Pancreas (tissue), 10 donors: ENCODE measurements at regions not wholly inside any gene's neighbourhood (a gene's known extent, or its start where the extent isn't known, plus 50 kb on each side); places are given as distances from the start of the nearest gene placed in this dataset.

ENCODE experiments used
- ATAC-seq, 4 donors: fragments of 200-7000 bp; cut with Tn5 transposase; one replicate each; pipeline versions ENCODE4 v1.8.0 to v1.9.1; 2020; ENCODE audit warnings: mild to moderate bottlenecking in 4 of 4, moderate library complexity in 4 of 4
- DNase-seq, 6 donors: peaks; one replicate each; pipeline ENCODE4 v3.0.0-alpha.2; 2020
- FAIRE-seq: peaks from 2 replicates; lab custom pipeline; 2012; peaks lifted over from hg19 to GRCh38; lab: Jason Lieb, UNC
- H3K27ac ChIP-seq, 4 donors: fragments of 200-600 bp; sonication (generic); 1 replicate in 3 of 4; 2 replicates in 1 of 4; pipeline versions ENCODE4 v1.5.0 to v1.8.0; 2020
- H3K27me3 ChIP-seq, 4 donors: fragments of 200-600 bp; one replicate each; pipeline ENCODE4 v1.8.0; 2021
- H3K36me3 ChIP-seq, 3 donors: fragments of 200-600 bp; sonication (generic) in 1 of 3; one replicate each; pipeline versions ENCODE4 v1.5.0 to v1.8.0; 2020 to 2021
- H3K4me1 ChIP-seq, 3 donors: fragments of 200-600 bp; one replicate each; pipeline ENCODE4 v1.8.0; 2021
- H3K4me3 ChIP-seq, 4 donors: fragments of 200-600 bp; sonication (generic) in 2 of 4; one replicate each; pipeline versions ENCODE4 v1.5.0 to v1.8.0; 2020 to 2021
- H3K9me3 ChIP-seq, 4 donors: fragments of 200-600 bp; one replicate each; pipeline ENCODE4 v1.8.0; 2021
- WGBS, 2 donors: extraction: QIAGEN DNeasy Blood & Tissue Kit; methylation state at CpG; one replicate each; pipeline ENCODE4 v1.1.7; 2013; 5-methylcytosine and 5-hydroxymethylcytosine counted together
- intact Hi-C, 3 donors: fragments of 100-400 bp; cut with DNase I; formaldehyde crosslinking; loops; one replicate each; pipeline versions ENCODE4 v1.11.1 to v1.14.2; 2022
- TF ChIP-seq, protein P1 (sequence below), 4 donors: fragments of 200-600 bp; sonication (generic) in 3 of 4; IDR thresholded peaks; one replicate each; pipeline versions ENCODE4 v1.5.0 to v1.8.0; 2021; ENCODE audit warnings: antibody characterized with exemption in 4 of 4
- donor health status: healthy with polysubstance abuse.
- donor health status: DM: no; HTN: no; CAD: no; lungs with moderate emphysema.
- donor health status: DM: no; HTN: no; CAD: no.
- donor health status: control.
- donor health status: control.
- donor health status: Bipolar disorder and iron deficiency.
- donor health status: DM: yes; HTN: yes; CAD: no.
- donor health status: DM: no; HTN: no; CAD: no.
- donor health status: DM: no; HTN: no; CAD: no.
- donor health status: DM: yes; HTN: yes; CAD: no.

GRCh38 chr1:233443040-233443760, 115.7 kb downstream of the MAP3K21 start:
- WGBS, 2 donors, result 49 to 50% methylated on average over 2 of the region's 2 CpGs
- FAIRE-seq (no peak), ATAC-seq (peak in 2 of 4 donors; percentile 8 to 56)

DNA sequence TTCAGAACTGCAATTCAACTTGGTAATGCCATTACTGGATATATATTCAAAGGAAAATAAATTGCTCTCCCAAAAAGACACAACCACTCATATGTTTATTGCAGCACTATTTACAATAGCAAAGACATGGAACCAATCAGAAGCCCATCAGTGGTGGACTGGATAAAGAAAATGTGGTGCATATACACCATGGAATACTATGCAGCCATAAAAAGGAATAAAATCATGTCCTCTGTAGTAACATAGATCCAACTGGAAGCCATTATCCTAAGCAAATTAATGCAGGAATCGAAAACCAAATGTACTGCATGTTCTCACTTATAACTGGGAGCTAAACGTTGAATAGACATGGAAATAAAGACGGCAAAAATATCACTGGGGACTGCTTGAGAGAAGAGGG, 117.0 kb downstream of the MAP3K21 start:
- DNase-seq (no peak), FAIRE-seq (no peak), ATAC-seq (no peak)
- 76 to 79% methylated on average over 3 of the region's 3 CpGs for WGBS, 2 donors
- H3K27ac ChIP-seq, result no peak overlapping the region
- no peaks in the 10 kb centered on the region for H3K9me3 ChIP-seq
- intact Hi-C loops, result loop anchor here in 2 of 3 donors (5.0 to 10.0 kb wide), 2 partner anchors 348 to 350 kb away; no protein-coding TSS in a partner anchor
- H3K27me3 ChIP-seq, result peaks cover 0 to 3% (median 0%) of the 10 kb centered on the region in 4 donors
- no peaks in the 10 kb centered on the region for H3K36me3 ChIP-seq
- no peak overlapping the region for H3K4me3 ChIP-seq
- H3K4me1 ChIP-seq, result no peaks in the 10 kb centered on the region
- TF ChIP-seq, protein P1, sequence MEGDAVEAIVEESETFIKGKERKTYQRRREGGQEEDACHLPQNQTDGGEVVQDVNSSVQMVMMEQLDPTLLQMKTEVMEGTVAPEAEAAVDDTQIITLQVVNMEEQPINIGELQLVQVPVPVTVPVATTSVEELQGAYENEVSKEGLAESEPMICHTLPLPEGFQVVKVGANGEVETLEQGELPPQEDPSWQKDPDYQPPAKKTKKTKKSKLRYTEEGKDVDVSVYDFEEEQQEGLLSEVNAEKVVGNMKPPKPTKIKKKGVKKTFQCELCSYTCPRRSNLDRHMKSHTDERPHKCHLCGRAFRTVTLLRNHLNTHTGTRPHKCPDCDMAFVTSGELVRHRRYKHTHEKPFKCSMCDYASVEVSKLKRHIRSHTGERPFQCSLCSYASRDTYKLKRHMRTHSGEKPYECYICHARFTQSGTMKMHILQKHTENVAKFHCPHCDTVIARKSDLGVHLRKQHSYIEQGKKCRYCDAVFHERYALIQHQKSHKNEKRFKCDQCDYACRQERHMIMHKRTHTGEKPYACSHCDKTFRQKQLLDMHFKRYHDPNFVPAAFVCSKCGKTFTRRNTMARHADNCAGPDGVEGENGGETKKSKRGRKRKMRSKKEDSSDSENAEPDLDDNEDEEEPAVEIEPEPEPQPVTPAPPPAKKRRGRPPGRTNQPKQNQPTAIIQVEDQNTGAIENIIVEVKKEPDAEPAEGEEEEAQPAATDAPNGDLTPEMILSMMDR (IDR thresholded peaks at IDR 0.05), result no peak

More at GRCh38 chr1:233443040-233443760, 115.7 kb downstream of the MAP3K21 start:
- Histone ChIP-seq H3K27me3 (peaks cover 0 to 5% (median 0%) of the 10 kb centered on the region in 4 donors), H3K4me3 (no peak overlapping the region), H3K36me3 (no peaks in the 10 kb centered on the region), H3K4me1 (no peaks in the 10 kb centered on the region), H3K27ac (no peak overlapping the region), H3K9me3 (no peaks in the 10 kb centered on the region)
- no peak for DNase-seq
- intact Hi-C loops, result loop anchor here in 2 of 3 donors (5.0 to 10.0 kb wide), 2 partner anchors 349 to 352 kb away; no protein-coding TSS in a partner anchor
- TF ChIP-seq, protein P1 (IDR thresholded peaks at IDR 0.05), result no peak

- intact Hi-C loops, result loop anchor here in 1 of 3 donors (10.0 kb wide), 1 partner anchor 349 kb away; no protein-coding TSS in a partner anchor
- DNase-seq (no peak), ATAC-seq (no peak), FAIRE-seq (no peak)
- 90 to 94% methylated on average over 6 of the region's 6 CpGs for WGBS, 2 donors
- TF ChIP-seq, protein P1 (IDR thresholded peaks at IDR 0.05), result no peak
- Histone ChIP-seq H3K4me1 (no peaks in the 10 kb centered on the region), H3K4me3 (no peak overlapping the region), H3K27me3 (no peaks in the 10 kb centered on the region), H3K36me3 (no peaks in the 10 kb centered on the region), H3K27ac (no peak overlapping the region), H3K9me3 (no peaks in the 10 kb centered on the region)
These were observed 118.2 kb downstream of the MAP3K21 start for GRCh38 chr1:233445737-233446136.

GRCh38 chr1:233446935-233447334, 119.4 kb downstream of the MAP3K21 start:
- no peaks in the 10 kb centered on the region for H3K27me3 ChIP-seq
- no peaks in the 10 kb centered on the region for H3K9me3 ChIP-seq
- WGBS, 2 donors, result 79 to 81% methylated on average over 6 of the region's 6 CpGs
- intact Hi-C loops, result loop anchor here in 1 of 3 donors (10.0 kb wide), 1 partner anchor 348 kb away; no protein-coding TSS in a partner anchor
- no peak for FAIRE-seq
- DNase-seq, result no peak
- ATAC-seq, result no peak
- no peak overlapping the region for H3K27ac ChIP-seq
- TF ChIP-seq, protein P1 (IDR thresholded peaks at IDR 0.05), result no peak
- no peaks in the 10 kb centered on the region for H3K36me3 ChIP-seq
- H3K4me3 ChIP-seq, result no peak overlapping the region
- H3K4me1 ChIP-seq, result no peaks in the 10 kb centered on the region
